ENCODE measurements at regions not wholly inside any gene's neighbourhood (a gene's known extent, or its start where the extent isn't known, plus 50 kb on each side); places are given as distances from the start of the nearest gene placed in this dataset.

DNA sequence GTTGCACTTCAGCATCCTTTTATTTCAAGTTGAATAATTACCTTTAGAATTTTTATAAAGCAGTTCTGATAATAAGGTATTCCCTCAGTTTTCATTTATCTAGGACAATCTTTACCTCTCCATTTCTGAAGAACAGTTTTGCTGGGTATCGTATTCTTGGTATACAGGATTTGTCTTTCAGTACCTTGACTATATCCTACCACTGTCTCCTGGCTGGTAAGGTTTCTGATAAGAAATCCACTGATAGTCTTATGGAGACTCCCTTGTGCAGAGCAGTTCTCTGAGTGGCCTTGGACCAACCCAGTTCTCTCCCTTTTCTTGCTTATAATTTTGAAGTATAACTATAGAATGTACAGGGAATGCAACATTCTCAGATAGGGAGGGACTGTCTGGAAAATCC, 51.3 kb upstream of the SAMD3 start:
- TF ChIP-seq EZH2phosphoT487 (IDR thresholded peaks at IDR 0.05; ENCODE audit: low read depth): no peak
- TF ChIP-seq CTCF (IDR thresholded peaks at IDR 0.05; ENCODE audit: low read depth, low read length): no peak
- Histone ChIP-seq H3K4me2 (ENCODE audit: low read length) (no peak overlapping the region), H3K4me1 (ENCODE audit: low read length) (peaks cover 13% of the 10 kb centered on the region), H4K20me1 (ENCODE audit: insufficient read depth, low read length) (no peaks in the 10 kb centered on the region), H3K9me3 (ENCODE audit: insufficient read depth, low read length) (peaks cover 25% of the 10 kb centered on the region), H3K36me3 (replicated peaks; ENCODE audit: low read depth, low read length) (peaks cover 73% of the 10 kb centered on the region), H3K4me3 (ENCODE audit: low read length) (no peak overlapping the region), H3K27ac (ENCODE audit: low read length) (no peak overlapping the region), H3K9ac (ENCODE audit: low read length) (no peak overlapping the region), H3K79me2 (ENCODE audit: low read length) (peaks cover 28% of the 10 kb centered on the region), H3K27me3 (ENCODE audit: low read depth, low read length) (no peaks in the 10 kb centered on the region), H2AFZ (ENCODE audit: low read depth, low read length) (no peak overlapping the region)
